ENCODE measurements at regions not wholly inside any gene's neighbourhood (a gene's known extent, or its start where the extent isn't known, plus 50 kb on each side); places are given as distances from the start of the nearest gene placed in this dataset.

DNA sequence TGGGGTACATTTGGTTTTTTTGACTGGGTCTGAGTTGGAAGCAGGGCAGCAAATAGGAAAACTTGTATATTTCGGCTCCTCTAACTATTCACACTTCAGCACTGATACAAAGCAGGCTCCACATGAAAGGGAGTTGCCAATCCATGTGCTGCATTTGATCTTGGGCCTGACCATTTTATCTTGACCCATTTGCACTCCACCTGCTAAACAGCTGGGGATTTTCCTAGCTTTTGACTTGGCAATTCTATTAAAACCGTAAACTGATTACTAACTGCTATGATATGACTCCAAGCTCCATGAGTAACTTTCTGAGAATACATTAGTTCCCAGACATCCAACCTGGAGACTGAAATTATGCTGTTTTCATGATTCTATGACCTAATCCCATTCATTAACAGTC, 797.1 kb downstream of the BCL11B start:
- DNase-seq (ENCODE audit: low spot score) (no peak), ATAC-seq (ENCODE audit: insufficient number of reproducible peaks, low FRiP score, low read depth) (no peak)
- Histone ChIP-seq H3K27me3 (replicated peaks; ENCODE audit: insufficient read depth) (no peaks in the 10 kb centered on the region), H3K4me1 (ENCODE audit: control insufficient read depth in 1 of 2, low read depth in 2 of 2) (no peaks in the 10 kb centered on the region), H3K27ac (no peak overlapping the region), H3K9me3 (no peaks in the 10 kb centered on the region), H3K4me3 (no peak overlapping the region), H3K36me3 (no peaks in the 10 kb centered on the region)
- TF ChIP-seq, protein P1, sequence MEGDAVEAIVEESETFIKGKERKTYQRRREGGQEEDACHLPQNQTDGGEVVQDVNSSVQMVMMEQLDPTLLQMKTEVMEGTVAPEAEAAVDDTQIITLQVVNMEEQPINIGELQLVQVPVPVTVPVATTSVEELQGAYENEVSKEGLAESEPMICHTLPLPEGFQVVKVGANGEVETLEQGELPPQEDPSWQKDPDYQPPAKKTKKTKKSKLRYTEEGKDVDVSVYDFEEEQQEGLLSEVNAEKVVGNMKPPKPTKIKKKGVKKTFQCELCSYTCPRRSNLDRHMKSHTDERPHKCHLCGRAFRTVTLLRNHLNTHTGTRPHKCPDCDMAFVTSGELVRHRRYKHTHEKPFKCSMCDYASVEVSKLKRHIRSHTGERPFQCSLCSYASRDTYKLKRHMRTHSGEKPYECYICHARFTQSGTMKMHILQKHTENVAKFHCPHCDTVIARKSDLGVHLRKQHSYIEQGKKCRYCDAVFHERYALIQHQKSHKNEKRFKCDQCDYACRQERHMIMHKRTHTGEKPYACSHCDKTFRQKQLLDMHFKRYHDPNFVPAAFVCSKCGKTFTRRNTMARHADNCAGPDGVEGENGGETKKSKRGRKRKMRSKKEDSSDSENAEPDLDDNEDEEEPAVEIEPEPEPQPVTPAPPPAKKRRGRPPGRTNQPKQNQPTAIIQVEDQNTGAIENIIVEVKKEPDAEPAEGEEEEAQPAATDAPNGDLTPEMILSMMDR (IDR thresholded peaks at IDR 0.05), result no peak

DNA sequence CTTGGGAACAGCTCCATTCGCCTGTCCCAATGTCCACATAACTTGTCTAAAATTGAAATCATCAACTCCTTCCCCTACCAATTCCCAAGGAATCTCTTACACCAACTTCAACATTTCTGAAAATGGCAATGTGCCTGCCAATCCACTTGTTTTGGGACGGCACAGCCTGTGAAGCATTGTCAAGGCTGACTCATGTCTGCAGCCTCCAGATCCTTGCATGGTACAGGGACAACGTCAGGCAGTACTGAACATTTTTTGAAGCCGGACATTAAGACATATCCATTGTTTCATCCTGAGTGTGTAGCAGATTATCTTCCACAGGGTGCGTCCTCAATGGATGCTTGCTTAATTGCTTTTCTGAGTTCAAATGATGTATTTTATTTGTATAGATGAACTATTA, 794.1 kb downstream of the BCL11B start:
- DNase-seq (ENCODE audit: low spot score) (no peak), ATAC-seq (ENCODE audit: insufficient number of reproducible peaks, low FRiP score, low read depth) (no peak)
- TF ChIP-seq, protein P1 (IDR thresholded peaks at IDR 0.05), result no peak
- Histone ChIP-seq H3K4me3 (no peak overlapping the region), H3K27me3 (replicated peaks; ENCODE audit: insufficient read depth) (no peaks in the 10 kb centered on the region), H3K27ac (no peak overlapping the region), H3K9me3 (no peaks in the 10 kb centered on the region), H3K36me3 (no peaks in the 10 kb centered on the region), H3K4me1 (ENCODE audit: control insufficient read depth in 1 of 2, low read depth in 2 of 2) (no peaks in the 10 kb centered on the region)

DNA sequence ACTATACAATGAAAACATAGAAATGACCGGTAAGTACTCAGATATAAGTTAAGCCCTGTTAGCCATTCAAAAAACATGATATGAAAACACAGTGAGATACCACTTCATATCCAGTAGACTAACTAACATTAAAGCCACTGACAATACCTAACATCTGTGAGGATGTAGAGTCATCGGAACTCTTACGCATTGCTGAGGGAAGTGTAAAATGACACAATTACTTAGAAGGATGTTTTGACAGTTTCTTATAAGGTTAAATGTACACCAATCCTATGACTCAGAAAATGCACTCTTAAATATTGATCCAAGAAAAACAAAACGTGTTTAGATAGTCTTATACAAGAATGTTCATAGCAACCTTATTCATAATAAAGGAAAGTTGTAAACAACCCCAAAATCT, 782.9 kb downstream of the BCL11B start:
- TF ChIP-seq, protein P1 (IDR thresholded peaks at IDR 0.05), result no peak
- no peaks in the 10 kb centered on the region for H3K36me3 ChIP-seq
- DNase-seq (ENCODE audit: low spot score), result no peak
- H3K9me3 ChIP-seq, result no peaks in the 10 kb centered on the region
- no peaks in the 10 kb centered on the region for H3K4me1 ChIP-seq (ENCODE audit: control insufficient read depth in 1 of 2, low read depth in 2 of 2)
- H3K27ac ChIP-seq, result no peak overlapping the region
- no peak for ATAC-seq (ENCODE audit: insufficient number of reproducible peaks, low FRiP score, low read depth)
- H3K27me3 ChIP-seq (replicated peaks; ENCODE audit: insufficient read depth), result no peaks in the 10 kb centered on the region
- no peak overlapping the region for H3K4me3 ChIP-seq

DNA sequence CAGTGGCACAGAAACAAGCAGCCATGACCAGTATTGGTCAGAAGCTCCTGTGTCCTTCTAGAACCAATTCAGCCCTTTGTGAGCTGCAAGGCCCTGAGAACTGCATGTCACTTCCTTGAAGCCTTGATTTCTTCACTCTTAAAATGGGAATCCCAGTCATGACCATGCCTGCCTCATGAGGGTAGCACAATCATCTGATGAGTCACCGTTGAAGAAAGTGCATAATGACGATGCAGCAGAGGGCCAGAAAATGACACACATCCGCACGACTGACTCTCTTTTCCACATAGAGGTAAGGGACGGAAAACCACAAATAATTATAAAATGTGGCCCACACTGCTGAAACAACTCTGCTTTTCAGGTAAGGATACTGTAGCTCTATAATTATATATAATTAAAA, 777.4 kb downstream of the BCL11B start:
- Histone ChIP-seq H3K27me3 (replicated peaks; ENCODE audit: insufficient read depth) (no peaks in the 10 kb centered on the region), H3K36me3 (no peaks in the 10 kb centered on the region), H3K4me1 (ENCODE audit: control insufficient read depth in 1 of 2, low read depth in 2 of 2) (no peaks in the 10 kb centered on the region), H3K4me3 (no peak overlapping the region), H3K27ac (no peak overlapping the region), H3K9me3 (no peaks in the 10 kb centered on the region)
- ATAC-seq (ENCODE audit: insufficient number of reproducible peaks, low FRiP score, low read depth) (no peak), DNase-seq (ENCODE audit: low spot score) (no peak)
- TF ChIP-seq, protein P1 (IDR thresholded peaks at IDR 0.05), result no peak

DNA sequence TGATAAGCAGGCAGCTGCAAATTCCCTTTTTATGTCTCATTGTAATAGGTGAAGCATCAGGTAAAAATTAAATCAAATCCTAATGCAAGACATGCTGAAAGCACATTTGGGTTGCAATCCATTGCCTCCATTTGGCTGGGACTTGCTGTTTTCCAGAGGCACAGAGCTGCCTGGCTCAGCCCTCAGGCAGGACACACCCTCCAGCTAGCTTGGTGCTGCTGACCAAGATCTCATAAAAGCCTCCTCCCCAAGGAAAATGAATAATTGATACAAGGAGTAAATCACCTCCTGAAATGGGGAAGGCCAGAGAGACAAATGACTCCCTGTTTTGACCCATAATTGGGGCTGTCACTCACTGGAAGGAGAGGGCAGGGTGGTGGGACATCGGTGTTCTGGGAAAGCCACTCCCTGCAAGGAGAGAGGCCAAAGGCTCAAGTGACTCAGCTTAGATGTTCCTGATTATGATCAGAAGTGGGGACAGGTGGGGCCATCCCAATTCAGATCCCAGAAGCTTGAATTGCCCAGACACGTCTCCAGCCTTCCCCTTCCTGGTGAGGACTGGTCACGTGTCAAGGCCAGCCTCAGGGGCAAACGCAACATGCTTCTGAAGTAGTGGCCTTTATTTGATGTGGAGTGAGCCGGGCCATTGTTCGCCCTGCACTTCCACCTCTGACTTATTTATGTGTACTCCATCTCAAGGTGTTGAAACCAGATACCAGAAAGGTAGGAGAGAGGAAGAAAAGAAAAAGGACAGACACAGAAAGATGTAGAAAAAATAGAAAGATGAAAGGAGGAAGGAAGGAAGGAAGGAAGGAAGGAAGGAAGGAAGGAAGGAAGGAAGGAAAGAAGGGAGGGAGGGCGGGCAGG, 773.7 kb downstream of the BCL11B start:
- Histone ChIP-seq H3K4me3 (no peak overlapping the region), H3K4me1 (ENCODE audit: control insufficient read depth in 1 of 2, low read depth in 2 of 2) (no peaks in the 10 kb centered on the region), H3K27me3 (replicated peaks; ENCODE audit: insufficient read depth) (no peaks in the 10 kb centered on the region), H3K36me3 (no peaks in the 10 kb centered on the region), H3K9me3 (no peaks in the 10 kb centered on the region), H3K27ac (no peak overlapping the region)
- ATAC-seq (ENCODE audit: insufficient number of reproducible peaks, low FRiP score, low read depth), result no peak
- DNase-seq (ENCODE audit: low spot score), result no peak
- TF ChIP-seq, protein P1 (IDR thresholded peaks at IDR 0.05), result no peak
